KMS-11 (cell line): ENCODE measurements at regions not wholly inside any gene's neighbourhood (a gene's known extent, or its start where the extent isn't known, plus 50 kb on each side); places are given as distances from the start of the nearest gene placed in this dataset.

ENCODE experiments used
- H2AFZ ChIP-seq: fragments of 200-600 bp; sonication (generic); 2 replicates; pipeline ENCODE4 v1.6.1; 2016; ENCODE audit warnings: antibody characterized with exemption, mixed run types, low read depth
- H3K27ac ChIP-seq: fragments of 200-600 bp; sonication (generic); 2 replicates; pipeline ENCODE4 v1.6.1; 2016; ENCODE audit warnings: mild to moderate bottlenecking, mixed run types
- H3K27me3 ChIP-seq: fragments of 200-600 bp; sonication (generic); 2 replicates; pipeline ENCODE4 v1.6.1; 2017; ENCODE audit warnings: mild to moderate bottlenecking, low read depth, mixed run types, moderate library complexity; ENCODE audit not compliant: insufficient read depth
- H3K36me3 ChIP-seq: fragments of 200-600 bp; sonication (generic); 2 replicates; pipeline ENCODE4 v1.6.1; 2017; ENCODE audit warnings: mild to moderate bottlenecking, mixed run types; ENCODE audit not compliant: insufficient read depth
- H3K4me1 ChIP-seq: fragments of 200-600 bp; sonication (generic); 2 replicates; pipeline ENCODE4 v1.6.1; 2016; ENCODE audit warnings: mild to moderate bottlenecking, low read depth, mixed run types; ENCODE audit not compliant: poor library complexity, severe bottlenecking
- H3K4me2 ChIP-seq: fragments of 200-600 bp; sonication (generic); 2 replicates; pipeline ENCODE4 v1.7.0; 2016; ENCODE audit warnings: mild to moderate bottlenecking, mixed run types
- H3K4me3 ChIP-seq: fragments of 200-600 bp; sonication (generic); IDR thresholded peaks from 2 replicates; pipeline ENCODE4 v1.6.1; 2017; ENCODE audit warnings: low read depth, low read length, mixed read lengths; ENCODE audit not compliant: insufficient read depth
- H3K79me2 ChIP-seq: fragments of 200-600 bp; sonication (generic); 2 replicates; pipeline ENCODE4 v1.6.1; 2016; ENCODE audit warnings: low read depth, mixed run types; ENCODE audit not compliant: insufficient read depth
- H3K9ac ChIP-seq: fragments of 200-600 bp; sonication (generic); 2 replicates; pipeline ENCODE4 v1.6.1; 2016; ENCODE audit warnings: mild to moderate bottlenecking, mixed run types
- H4K20me1 ChIP-seq: fragments of 200-600 bp; sonication (generic); 2 replicates; pipeline ENCODE4 v1.6.1; 2016; ENCODE audit warnings: mild to moderate bottlenecking, mixed run types; ENCODE audit not compliant: insufficient read depth
- CTCF ChIP-seq: fragments of 200-600 bp; sonication (generic); conservative IDR thresholded peaks from 2 replicates; pipeline ENCODE4 v1.6.1; 2017; ENCODE audit warnings: low read depth, mild to moderate bottlenecking, antibody characterized with exemption, low read length, moderate library complexity, mixed read lengths

GRCh38 chr15:95715116-95715903, 615.2 kb upstream of the NR2F2 start:
- Histone ChIP-seq H3K4me1 (peaks cover 33% of the 10 kb centered on the region), H2AFZ (peak overlapping the region; percentile 24; the same call in 1 of the 2 replicates), H4K20me1 (no peaks in the 10 kb centered on the region), H3K36me3 (no peaks in the 10 kb centered on the region), H3K27ac (peak overlapping the region; percentile 27), H3K27me3 (no peaks in the 10 kb centered on the region), H3K4me3 (no peak overlapping the region), H3K9ac (no peak overlapping the region), H3K79me2 (no peaks in the 10 kb centered on the region), H3K4me2 (peak overlapping the region; percentile 46)
- no peak for TF ChIP-seq CTCF

- Histone ChIP-seq H3K36me3 (no peaks in the 10 kb centered on the region), H2AFZ (peak overlapping the region; percentile 63), H3K9ac (no peak overlapping the region; the same call in 1 of the 2 replicates), H4K20me1 (no peaks in the 10 kb centered on the region), H3K4me2 (peak overlapping the region; percentile 30), H3K79me2 (no peaks in the 10 kb centered on the region), H3K4me3 (no peak overlapping the region), H3K27me3 (no peaks in the 10 kb centered on the region), H3K27ac (peak overlapping the region; percentile 75), H3K4me1 (peaks cover 33% of the 10 kb centered on the region)
- no peak for TF ChIP-seq CTCF
Observed at GRCh38 chr15:95715906-95716656, 614.4 kb upstream of the NR2F2 start.

- Histone ChIP-seq H3K36me3 (no peaks in the 10 kb centered on the region), H3K27me3 (no peaks in the 10 kb centered on the region; the same call in 1 of the 2 replicates), H3K4me1 (peaks cover 33% of the 10 kb centered on the region), H3K9ac (no peak overlapping the region), H3K79me2 (no peaks in the 10 kb centered on the region), H3K27ac (peak overlapping the region; percentile 75), H3K4me3 (no peak overlapping the region), H2AFZ (peak overlapping the region; percentile 63), H3K4me2 (peak overlapping the region; percentile 30), H4K20me1 (no peaks in the 10 kb centered on the region)
- TF ChIP-seq CTCF, result no peak
Observed at GRCh38 chr15:95716708-95717107, 613.8 kb upstream of the NR2F2 start.

GRCh38 chr15:95718441-95718840, 612.1 kb upstream of the NR2F2 start:
- TF ChIP-seq CTCF, result no peak

More at GRCh38 chr15:95718441-95718840, 612.1 kb upstream of the NR2F2 start:
- Histone ChIP-seq H2AFZ (no peak overlapping the region), H3K27ac (no peak overlapping the region), H3K4me3 (no peak overlapping the region), H3K36me3 (no peaks in the 10 kb centered on the region), H3K27me3 (no peaks in the 10 kb centered on the region; the same call in 1 of the 2 replicates), H3K4me1 (peaks cover 33% of the 10 kb centered on the region), H3K9ac (no peak overlapping the region), H3K79me2 (no peaks in the 10 kb centered on the region), H4K20me1 (no peaks in the 10 kb centered on the region), H3K4me2 (no peak overlapping the region)
